Lower leg skin (tissue), 4 donors: ENCODE measurements at regions not wholly inside any gene's neighbourhood (a gene's known extent, or its start where the extent isn't known, plus 50 kb on each side); places are given as distances from the start of the nearest gene placed in this dataset.

Source experiments
- DNase-seq, 2 donors: peaks; one replicate each; pipeline ENCODE4 v3.0.0-alpha.2; 2019; ENCODE audit warnings: low spot score in 2 of 2
- H3K4me3 ChIP-seq: fragments of 200-600 bp; sonication (generic); 2 replicates; pipeline ENCODE4 v1.5.1; 2017; ENCODE audit warnings: mild to moderate bottlenecking, low read depth; ENCODE audit not compliant: poor library complexity, severe bottlenecking
- CTCF ChIP-seq, 3 donors: fragments of 450-650 bp; IDR thresholded peaks; one replicate each; pipeline ENCODE4 v1.5.1; 2016; ENCODE audit warnings: antibody characterized with exemption in 3 of 3, mild to moderate bottlenecking in 3 of 3, moderate library complexity in 2 of 3
- POLR2A ChIP-seq, 2 donors: fragments of 450-650 bp; IDR thresholded peaks; one replicate each; pipeline ENCODE4 v1.6.1; 2016 to 2017; ENCODE audit warnings: antibody characterized with exemption in 2 of 2, mild to moderate bottlenecking in 1 of 2, moderate library complexity in 1 of 2
- WGBS, 2 donors: methylation state at CpG; one replicate each; pipeline ENCODE4 v1.1.5; 2018; 5-methylcytosine and 5-hydroxymethylcytosine counted together
- intact Hi-C: fragments of 100-400 bp; cut with DNase I; formaldehyde crosslinking; loops from one replicate; pipeline ENCODE4 v1.15.0; 2023; ENCODE audit warnings: low total_unique reads

GRCh38 chr19:29367791-29368222 is 154.9 kb upstream of the UQCRFS1 start:
- no peak overlapping the region for H3K4me3 ChIP-seq
- no peak for DNase-seq
- TF ChIP-seq CTCF (IDR thresholded peaks at IDR 0.05), result no peak
- no peak for TF ChIP-seq POLR2A (IDR thresholded peaks at IDR 0.05)
- intact Hi-C loops, result no loop called here
- WGBS, 2 donors, result 8 to 10% methylated on average over 7 of the region's 7 CpGs

GRCh38 chr19:29370276-29370675 is 155.5 kb upstream of the VSTM2B start:
- 81 to 83% methylated on average over 9 of the region's 9 CpGs for WGBS, 2 donors
- peak in 1 of 2 donors; percentile 2 for DNase-seq
- H3K4me3 ChIP-seq, result no peak overlapping the region
- TF ChIP-seq POLR2A (IDR thresholded peaks at IDR 0.05) (no peak), CTCF (IDR thresholded peaks at IDR 0.05) (no peak)
- intact Hi-C loops, result no loop called here

GRCh38 chr19:29371251-29372090 is 154.3 kb upstream of the VSTM2B start:
- TF ChIP-seq POLR2A (IDR thresholded peaks at IDR 0.05) (no peak), CTCF (IDR thresholded peaks at IDR 0.05) (no peak)
- intact Hi-C loops, result no loop called here
- H3K4me3 ChIP-seq, result no peak overlapping the region
- peak; percentile 6 to 37 for DNase-seq
- WGBS, 2 donors, result 58 to 74% methylated on average over 7 of the region's 7 CpGs

DNA sequence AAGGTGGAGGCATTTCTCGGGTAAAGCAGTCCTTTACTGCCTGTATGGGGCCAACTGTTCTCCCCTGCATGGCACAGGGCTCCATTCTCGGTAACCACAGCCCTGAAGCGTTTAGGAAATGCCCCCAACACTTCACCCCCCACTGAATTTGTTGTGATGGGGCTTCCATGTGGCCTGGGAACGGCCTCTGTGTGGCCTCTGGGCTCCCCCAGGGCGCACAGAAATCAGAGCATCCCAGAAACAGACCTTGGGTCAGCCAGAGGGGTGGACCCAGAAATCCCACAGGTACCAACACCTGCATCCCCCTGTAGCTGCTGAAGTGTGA is 153.7 kb upstream of the VSTM2B start:
- TF ChIP-seq POLR2A (IDR thresholded peaks at IDR 0.05) (no peak), CTCF (IDR thresholded peaks at IDR 0.05) (no peak)
- peak in 1 of 2 donors; percentile 63 for DNase-seq
- no peak overlapping the region for H3K4me3 ChIP-seq
- WGBS, 2 donors, result 57 to 74% methylated on average over 4 of the region's 5 CpGs
- intact Hi-C loops, result no loop called here

DNA sequence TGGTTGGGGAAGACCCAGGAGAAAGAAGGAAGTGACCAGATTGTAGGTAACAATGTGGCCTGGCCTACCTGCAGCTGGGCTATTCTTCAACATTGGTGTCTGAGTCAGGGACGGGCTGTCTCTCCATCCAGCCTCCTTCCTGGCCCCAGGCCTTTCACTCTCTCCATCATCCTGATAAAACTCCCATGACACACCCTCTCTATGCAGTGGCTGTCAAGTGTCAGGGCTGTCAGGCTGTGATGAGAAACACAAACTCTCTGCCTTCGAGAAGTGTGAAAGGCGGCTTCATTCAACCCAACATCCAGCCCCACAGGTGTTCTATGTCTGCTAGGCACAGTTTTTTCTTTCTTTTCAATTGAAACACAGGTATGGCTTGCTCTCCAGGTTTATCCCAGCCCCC is 153.3 kb upstream of the VSTM2B start:
- H3K4me3 ChIP-seq, result no peak overlapping the region
- DNase-seq, result peak in 1 of 2 donors; percentile 23
- 72 to 77% methylated on average over 3 of the region's 3 CpGs for whole genome bisulfite sequencing, 2 donors
- intact Hi-C loops, result no loop called here
- no peak for TF ChIP-seq CTCF (IDR thresholded peaks at IDR 0.05)
- TF ChIP-seq POLR2A (IDR thresholded peaks at IDR 0.05), result no peak
